Duodenal mucosa (tissue), 2 donors: ENCODE measurements at regions not wholly inside any gene's neighbourhood (a gene's known extent, or its start where the extent isn't known, plus 50 kb on each side); places are given as distances from the start of the nearest gene placed in this dataset.
"Not testable (repeated sequence)": the region's sequence is repeated elsewhere in the genome, so short reads cannot be mapped to it uniquely, and the experiment has no call there.

ENCODE experiments used
- H3K27ac ChIP-seq: one replicate; pipeline ENCODE4 v1.7.0; 2013; ENCODE audit warnings: low read depth, low read length
- H3K27me3 ChIP-seq, 2 donors: one replicate each; pipeline ENCODE4 v1.7.0; 2013; ENCODE audit warnings: low read length in 2 of 2, control low read depth in 1 of 2; ENCODE audit not compliant: insufficient read depth in 2 of 2, control insufficient read depth in 1 of 2
- H3K36me3 ChIP-seq, 2 donors: one replicate each; pipeline ENCODE4 v1.7.0; 2013; ENCODE audit warnings: low read length in 2 of 2, control low read depth in 1 of 2; ENCODE audit not compliant: insufficient read depth in 2 of 2, control insufficient read depth in 1 of 2
- H3K4me1 ChIP-seq, 2 donors: one replicate each; pipeline ENCODE4 v1.7.0; 2013; ENCODE audit warnings: low read length in 2 of 2, control low read depth in 1 of 2; ENCODE audit not compliant: insufficient read depth in 2 of 2, control insufficient read depth in 1 of 2
- H3K4me3 ChIP-seq, 2 donors: one replicate each; pipeline ENCODE4 v1.7.0; 2013; ENCODE audit warnings: low read length in 2 of 2, low read depth in 1 of 2
- H3K9ac ChIP-seq, 2 donors: one replicate each; pipeline ENCODE4 v1.7.0; 2013; ENCODE audit warnings: low read length in 2 of 2, low read depth in 1 of 2
- H3K9me3 ChIP-seq, 2 donors: one replicate each; pipeline ENCODE4 v1.7.0; 2013; ENCODE audit warnings: low read length in 2 of 2, control low read depth in 1 of 2; ENCODE audit not compliant: control insufficient read depth in 1 of 2

GRCh38 chr6:121951123-121951522, 448.3 kb upstream of the HSF2 start:
- H3K4me3 ChIP-seq: no peak overlapping the region
- H3K9me3 ChIP-seq: no peaks in the 10 kb centered on the region
- no peak overlapping the region for H3K9ac ChIP-seq
- H3K27me3 ChIP-seq: no peaks in the 10 kb centered on the region
- H3K36me3 ChIP-seq: no peaks in the 10 kb centered on the region
- no peaks in the 10 kb centered on the region for H3K4me1 ChIP-seq
- H3K27ac ChIP-seq: no peak overlapping the region

- Histone ChIP-seq H3K9me3 (no peaks in the 10 kb centered on the region), H3K4me1 (no peaks in the 10 kb centered on the region), H3K9ac (no peak overlapping the region), H3K27me3 (no peaks in the 10 kb centered on the region), H3K36me3 (no peaks in the 10 kb centered on the region), H3K27ac (no peak overlapping the region), H3K4me3 (no peak overlapping the region)
Observed at GRCh38 chr6:121951918-121952379, 447.5 kb upstream of the HSF2 start.

DNA sequence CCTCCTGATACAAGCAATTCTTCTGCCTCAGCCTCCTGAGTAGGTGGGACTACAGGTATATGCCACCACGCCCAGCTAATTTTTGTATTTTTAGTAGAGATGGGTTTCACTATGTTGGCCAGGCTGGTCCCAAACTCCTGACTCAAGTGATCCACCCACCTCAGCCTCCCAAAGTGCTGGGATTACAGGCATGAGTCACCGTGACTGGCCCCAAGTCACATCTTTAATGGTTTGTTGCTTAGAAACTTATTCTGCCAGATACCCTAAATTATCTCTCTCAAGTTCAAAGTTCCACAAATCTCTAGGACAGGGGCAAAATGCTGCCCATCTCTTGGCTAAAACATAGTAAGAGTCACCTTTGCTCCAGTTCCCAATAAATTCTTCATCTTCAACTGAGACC, 444.1 kb upstream of the HSF2 start:
- not testable (repeated sequence) for H3K9ac ChIP-seq, H3K4me3 ChIP-seq, H3K36me3 ChIP-seq, H3K27ac ChIP-seq, H3K4me1 ChIP-seq, H3K27me3 ChIP-seq, H3K9me3 ChIP-seq

DNA sequence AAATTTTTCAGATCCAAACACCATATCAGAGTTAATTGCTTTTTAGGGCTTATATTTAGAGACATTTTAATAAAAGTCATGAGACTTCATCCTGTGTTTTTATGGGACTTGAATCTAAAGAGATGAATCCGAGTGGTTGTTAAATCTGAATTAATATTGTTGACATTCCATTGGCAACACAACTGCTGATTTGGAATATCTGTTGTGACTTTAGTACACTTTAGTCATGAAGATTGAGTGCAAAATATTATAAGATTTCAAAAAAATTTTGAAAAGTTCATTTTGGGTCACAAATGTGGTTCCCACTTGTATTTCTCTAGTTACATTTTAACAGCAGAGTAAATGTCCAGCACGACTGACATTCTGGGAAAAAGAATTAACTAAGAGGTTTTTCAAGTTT, 442.7 kb upstream of the HSF2 start:
- H3K4me1 ChIP-seq: no peaks in the 10 kb centered on the region
- no peak overlapping the region for H3K9ac ChIP-seq
- no peak overlapping the region for H3K4me3 ChIP-seq
- H3K36me3 ChIP-seq: no peaks in the 10 kb centered on the region
- no peaks in the 10 kb centered on the region for H3K27me3 ChIP-seq
- H3K9me3 ChIP-seq: no peaks in the 10 kb centered on the region
- no peak overlapping the region for H3K27ac ChIP-seq

- Histone ChIP-seq H3K4me1 (no peaks in the 10 kb centered on the region), H3K27me3 (no peaks in the 10 kb centered on the region), H3K9me3 (no peaks in the 10 kb centered on the region), H3K27ac (no peak overlapping the region), H3K9ac (no peak overlapping the region), H3K4me3 (no peak overlapping the region), H3K36me3 (no peaks in the 10 kb centered on the region)
Observed at GRCh38 chr6:121959501-121959900, 440.0 kb upstream of the HSF2 start.

DNA sequence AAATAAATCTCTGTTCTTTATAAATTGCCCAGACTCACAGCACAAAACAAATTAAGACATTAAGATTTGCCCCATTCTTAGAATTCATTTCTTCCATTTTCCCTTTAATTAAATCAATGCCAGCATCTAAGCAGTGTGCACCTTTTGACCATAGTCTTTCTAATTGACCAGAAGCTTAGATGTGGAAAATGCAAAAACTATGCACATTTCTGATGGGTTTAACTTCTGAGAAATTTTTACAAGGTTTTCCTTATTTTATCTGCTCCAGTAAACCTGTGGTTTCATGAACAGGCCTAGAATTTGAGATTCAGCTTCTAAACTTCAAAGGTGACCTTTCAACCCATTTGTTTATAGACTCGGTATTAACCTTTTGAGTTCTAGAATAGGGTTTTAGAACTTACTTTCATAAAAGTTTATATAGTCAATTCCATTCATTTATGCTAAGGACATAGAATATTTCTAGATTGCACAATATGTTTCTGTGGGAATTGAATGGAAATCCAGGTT, 437.8 kb upstream of the HSF2 start:
- H3K36me3 ChIP-seq: no peaks in the 10 kb centered on the region

GRCh38 chr6:121963826-121964225, 435.6 kb upstream of the HSF2 start:
- H3K36me3 ChIP-seq: no peaks in the 10 kb centered on the region
- H3K27me3 ChIP-seq: no peaks in the 10 kb centered on the region
- no peak overlapping the region for H3K27ac ChIP-seq
- H3K4me1 ChIP-seq: no peaks in the 10 kb centered on the region
- H3K4me3 ChIP-seq: no peak overlapping the region
- no peak overlapping the region for H3K9ac ChIP-seq
- no peaks in the 10 kb centered on the region for H3K9me3 ChIP-seq

More for the DNA sequence above, 437.8 kb upstream of the HSF2 start:
- no peaks in the 10 kb centered on the region for H3K4me1 ChIP-seq
- H3K27me3 ChIP-seq: no peaks in the 10 kb centered on the region
- H3K27ac ChIP-seq: no peak overlapping the region
- H3K9me3 ChIP-seq: no peaks in the 10 kb centered on the region
- H3K9ac ChIP-seq: no peak overlapping the region
- H3K4me3 ChIP-seq: no peak overlapping the region

DNA sequence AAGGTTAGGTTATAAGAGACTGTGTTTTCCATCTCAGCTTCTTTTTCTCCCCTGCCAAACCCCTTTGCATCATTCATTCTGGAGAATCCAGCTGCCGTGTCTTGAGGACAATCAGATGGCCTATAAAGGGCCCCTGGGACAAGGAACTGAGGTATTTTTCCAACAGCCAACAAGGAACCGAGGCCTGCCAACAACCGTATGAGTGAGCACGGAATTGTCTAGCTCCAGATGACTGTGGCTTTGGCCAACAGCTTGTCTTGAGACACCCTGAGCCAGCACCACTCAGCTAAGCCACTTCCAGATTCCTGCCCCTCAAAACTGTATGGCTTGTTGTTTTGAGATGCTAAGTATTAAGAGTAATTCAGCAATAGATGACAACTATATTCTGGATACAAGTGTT, 433.7 kb upstream of the HSF2 start:
- Histone ChIP-seq H3K4me3 (no peak overlapping the region), H3K27me3 (no peaks in the 10 kb centered on the region), H3K4me1 (no peaks in the 10 kb centered on the region), H3K9ac (no peak overlapping the region), H3K9me3 (no peaks in the 10 kb centered on the region), H3K27ac (no peak overlapping the region), H3K36me3 (no peaks in the 10 kb centered on the region)

- Histone ChIP-seq H3K4me1 (no peaks in the 10 kb centered on the region), H3K27ac (no peak overlapping the region), H3K9ac (no peak overlapping the region), H3K36me3 (no peaks in the 10 kb centered on the region), H3K4me3 (no peak overlapping the region), H3K27me3 (no peaks in the 10 kb centered on the region), H3K9me3 (no peaks in the 10 kb centered on the region)
Observed at GRCh38 chr6:121967631-121968030, 431.8 kb upstream of the HSF2 start.

DNA sequence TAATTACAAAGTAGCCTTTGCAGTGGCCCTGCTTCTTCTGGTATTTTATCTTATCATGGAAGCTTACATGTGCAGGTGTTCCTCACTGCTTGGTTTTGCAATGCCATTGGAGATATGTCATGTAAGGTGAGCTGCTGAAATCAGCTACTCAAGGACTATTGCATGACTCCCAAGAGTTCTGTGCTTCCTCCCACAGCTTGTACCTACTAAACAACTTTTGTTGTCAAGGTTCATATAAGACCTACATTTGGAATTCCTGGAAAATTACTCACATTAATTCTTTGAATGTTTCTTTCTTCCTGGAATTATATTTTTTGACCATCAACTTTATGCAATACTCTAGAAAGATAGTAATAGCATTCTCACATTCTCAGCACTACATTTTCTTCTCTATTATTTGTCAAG, 427.5 kb upstream of the HSF2 start:
- Histone ChIP-seq H3K4me3 (no peak overlapping the region), H3K27me3 (no peaks in the 10 kb centered on the region), H3K9me3 (no peaks in the 10 kb centered on the region), H3K36me3 (no peaks in the 10 kb centered on the region), H3K9ac (no peak overlapping the region), H3K27ac (no peak overlapping the region), H3K4me1 (no peaks in the 10 kb centered on the region)

GRCh38 chr6:121984956-121985355, 414.5 kb upstream of the HSF2 start:
- H3K4me1 ChIP-seq: no peaks in the 10 kb centered on the region
- H3K36me3 ChIP-seq: no peaks in the 10 kb centered on the region
- H3K9ac ChIP-seq: no peak overlapping the region

More at GRCh38 chr6:121984956-121985355, 414.5 kb upstream of the HSF2 start:
- Histone ChIP-seq H3K9me3 (no peaks in the 10 kb centered on the region), H3K4me3 (no peak overlapping the region), H3K27me3 (no peaks in the 10 kb centered on the region), H3K27ac (no peak overlapping the region)
